HG03103 (cell line): ENCODE measurements at regions not wholly inside any gene's neighbourhood (a gene's known extent, or its start where the extent isn't known, plus 50 kb on each side); places are given as distances from the start of the nearest gene placed in this dataset.

Experiments
- ATAC-seq: cut with Tn5 transposase; IDR thresholded peaks from one replicate; pipeline ENCODE4 v1.9.1; 2021; ENCODE audit warnings: low read depth; ENCODE audit not compliant: unreplicated experiment

DNA sequence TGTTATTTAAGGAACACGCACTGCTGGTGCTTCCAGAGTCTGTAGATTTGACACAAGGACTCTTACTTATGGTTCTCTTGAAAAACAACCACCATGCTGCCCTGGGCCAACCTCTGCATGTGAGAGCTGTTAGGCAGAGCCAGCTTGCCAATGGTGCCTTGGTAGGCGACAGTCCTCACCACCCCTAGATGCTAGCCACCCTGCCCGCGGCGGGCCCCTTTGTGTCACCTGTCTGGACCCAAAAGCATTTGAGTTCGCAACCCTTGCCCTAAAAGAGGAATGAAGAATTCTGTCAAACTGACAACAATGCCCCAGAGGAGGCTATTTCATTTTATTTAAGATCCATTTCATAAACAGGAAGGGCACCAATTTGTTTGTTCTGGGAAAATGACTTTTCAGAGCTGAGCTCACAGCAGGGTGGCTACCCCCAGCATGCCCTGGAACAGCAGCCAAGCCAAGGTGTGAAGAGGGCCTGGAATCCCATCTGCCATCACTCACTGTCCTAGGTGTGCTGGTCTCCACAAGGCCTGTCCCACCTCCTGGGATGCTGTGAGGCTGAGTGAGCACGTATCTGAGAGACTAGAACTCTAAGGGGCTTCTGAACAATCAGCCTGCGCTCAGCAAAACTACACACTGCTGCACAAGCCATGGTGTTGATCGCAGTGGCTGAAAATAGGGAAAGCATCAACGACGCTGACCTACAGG, 63.8 kb upstream of the FZD10 start:
- no peak for ATAC-seq

DNA sequence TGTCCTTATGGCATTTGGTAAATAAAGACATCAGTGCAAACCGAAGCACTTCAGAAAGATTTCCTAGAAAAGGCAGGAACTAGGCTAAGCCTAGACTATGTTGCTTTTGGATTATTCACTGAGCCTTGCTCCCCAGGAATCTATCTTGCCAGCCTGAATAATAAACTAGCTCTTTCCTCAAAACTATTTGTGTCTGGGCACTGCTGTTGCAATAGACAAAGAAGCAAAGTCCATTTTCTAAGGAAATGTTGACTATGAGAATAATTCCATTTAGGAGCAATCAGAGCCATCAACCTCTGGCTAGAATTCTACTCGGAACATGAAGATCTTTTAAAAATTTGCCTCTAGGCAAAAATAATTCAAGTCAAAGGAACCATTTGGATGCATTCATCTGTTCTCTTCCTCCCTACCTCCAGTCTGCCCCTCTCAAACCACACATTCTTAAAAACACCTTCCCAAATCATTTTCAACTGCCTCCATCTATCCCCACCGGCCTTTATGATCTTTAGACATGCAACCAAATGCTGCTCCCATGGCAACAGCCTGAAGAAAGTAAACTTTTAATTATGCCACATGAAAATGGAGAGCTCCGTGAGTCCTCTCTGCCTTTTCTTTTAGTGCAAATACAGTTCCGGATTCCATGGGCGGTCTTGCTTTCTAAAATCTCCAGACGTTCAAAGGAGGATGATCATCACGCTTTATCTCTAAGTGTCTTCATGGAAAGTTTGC, 61.5 kb upstream of the FZD10 start:
- no peak for ATAC-seq

DNA sequence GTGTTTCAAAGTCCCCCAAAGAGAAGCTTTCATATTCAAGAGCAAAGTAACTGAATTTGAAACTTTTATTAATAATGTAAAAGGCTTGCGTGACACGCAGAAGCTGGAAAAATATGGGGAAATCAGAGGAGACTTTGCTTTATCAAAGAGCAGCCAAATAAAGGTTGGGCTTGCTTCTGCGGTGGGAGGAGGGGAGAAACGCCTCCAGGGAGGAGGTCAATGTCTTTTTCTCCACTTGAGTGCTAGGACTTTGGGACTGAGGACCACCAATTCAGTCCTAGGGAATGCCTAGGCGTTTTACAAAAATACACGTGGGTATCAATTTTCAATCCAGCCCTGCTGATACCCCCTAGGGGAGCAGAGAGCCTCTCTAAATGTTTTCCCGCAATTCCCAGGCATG, 60.9 kb upstream of the FZD10 start:
- ATAC-seq = no peak

DNA sequence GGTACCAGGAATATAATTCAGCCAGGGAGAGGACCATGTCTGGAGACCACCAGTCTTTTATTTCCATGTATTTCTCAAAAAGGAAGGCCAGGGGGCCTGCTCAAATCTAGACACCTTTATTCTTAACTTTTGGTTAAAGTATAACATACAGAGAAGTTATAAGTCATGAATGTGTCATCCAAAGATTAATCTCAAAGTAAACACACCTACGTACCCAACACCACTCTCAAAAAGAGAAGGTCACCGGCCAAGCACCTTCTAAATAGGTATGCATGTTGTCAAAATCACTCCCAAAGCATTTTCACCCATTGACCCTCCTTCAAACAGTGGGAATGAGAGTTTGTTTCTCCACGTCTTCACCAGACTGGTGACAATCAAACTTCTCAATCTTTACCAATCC, 60.0 kb upstream of the FZD10 start:
- no peak for ATAC-seq

DNA sequence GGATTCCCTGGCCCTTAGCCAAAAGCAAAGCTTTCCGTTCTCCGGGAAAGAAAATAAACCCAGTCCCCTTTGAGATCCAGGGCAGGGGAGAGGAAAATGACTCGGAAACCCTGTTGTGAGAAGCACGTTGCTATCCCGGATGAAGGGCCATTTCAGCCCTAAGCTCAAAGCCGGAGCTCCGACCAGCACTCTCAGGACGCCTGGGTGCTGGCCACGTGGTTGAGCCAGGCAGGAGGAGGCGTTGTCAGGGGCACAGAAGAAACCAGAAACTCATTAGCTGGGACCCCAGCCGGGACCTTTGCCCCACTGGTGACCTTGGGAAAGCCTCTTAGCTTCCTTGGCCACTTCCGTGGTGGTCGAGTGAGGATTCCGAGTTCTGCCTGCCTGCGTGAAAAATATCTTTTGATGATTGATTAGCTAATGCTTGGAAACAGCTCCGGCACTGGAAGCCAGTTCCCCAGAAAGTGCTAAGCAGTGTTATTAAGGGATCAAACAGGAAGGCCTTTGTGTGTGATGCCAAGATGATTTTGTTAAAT, 57.6 kb upstream of the FZD10 start:
- no peak for ATAC-seq

DNA sequence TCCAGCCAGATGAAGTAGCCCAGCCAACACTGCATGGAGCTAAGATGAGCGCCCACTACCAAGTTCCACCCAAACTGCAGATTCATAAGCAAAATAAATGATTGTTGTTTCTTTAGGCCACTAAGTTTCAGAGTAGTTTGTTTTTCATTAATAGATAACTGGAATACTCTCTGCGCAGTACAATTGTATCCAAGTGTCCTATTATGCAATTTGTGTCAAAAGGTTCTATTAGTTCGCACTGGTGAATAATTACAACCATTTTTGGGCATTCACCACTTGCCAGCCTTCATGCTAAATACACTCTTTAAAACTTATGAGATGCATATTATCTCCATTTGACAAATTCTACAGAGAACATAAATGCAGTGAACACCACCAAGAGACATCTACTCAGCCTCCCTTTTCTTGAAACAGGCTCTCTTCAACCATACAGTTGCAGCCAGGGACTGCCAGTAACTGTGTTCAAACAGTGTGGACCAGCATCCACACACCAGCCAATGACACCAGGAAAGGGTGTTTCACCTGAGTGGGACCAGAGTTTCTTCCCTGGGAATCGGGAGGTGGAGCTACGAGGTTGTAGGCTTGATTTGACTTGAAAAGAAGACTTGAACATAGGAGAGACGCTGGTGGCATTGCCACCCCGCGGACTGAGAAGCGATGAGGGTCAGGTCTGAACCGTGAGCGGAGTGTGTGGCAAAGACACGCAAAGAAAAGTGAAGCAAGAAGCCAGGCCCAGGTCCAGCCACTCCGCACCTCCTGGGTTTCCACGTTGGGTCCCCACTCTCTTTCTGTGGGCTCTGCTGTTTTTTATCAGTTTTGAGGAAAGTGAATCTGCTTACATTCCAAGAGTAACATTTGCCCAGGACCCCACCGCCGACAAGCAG, 53.0 kb upstream of the FZD10 start:
- no peak for ATAC-seq

DNA sequence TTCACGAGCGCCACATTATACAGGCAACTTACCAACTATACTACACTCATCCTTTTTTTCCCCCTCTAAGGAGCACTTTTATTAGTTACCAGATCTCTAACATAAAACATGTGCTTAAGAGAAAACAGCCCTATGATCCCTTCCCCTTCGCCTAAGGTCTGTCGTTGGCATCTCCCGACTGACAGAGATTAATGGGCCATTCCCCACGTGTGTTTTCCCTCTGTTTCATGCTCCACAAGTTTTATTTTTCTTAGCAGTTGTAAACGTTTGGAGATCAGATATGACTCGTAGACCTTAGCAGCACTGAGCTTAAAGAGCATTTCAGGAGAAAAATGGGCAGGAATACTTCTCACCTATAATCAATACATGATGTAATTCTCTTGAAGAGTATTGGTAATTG, 51.4 kb upstream of the FZD10 start:
- no peak for ATAC-seq

DNA sequence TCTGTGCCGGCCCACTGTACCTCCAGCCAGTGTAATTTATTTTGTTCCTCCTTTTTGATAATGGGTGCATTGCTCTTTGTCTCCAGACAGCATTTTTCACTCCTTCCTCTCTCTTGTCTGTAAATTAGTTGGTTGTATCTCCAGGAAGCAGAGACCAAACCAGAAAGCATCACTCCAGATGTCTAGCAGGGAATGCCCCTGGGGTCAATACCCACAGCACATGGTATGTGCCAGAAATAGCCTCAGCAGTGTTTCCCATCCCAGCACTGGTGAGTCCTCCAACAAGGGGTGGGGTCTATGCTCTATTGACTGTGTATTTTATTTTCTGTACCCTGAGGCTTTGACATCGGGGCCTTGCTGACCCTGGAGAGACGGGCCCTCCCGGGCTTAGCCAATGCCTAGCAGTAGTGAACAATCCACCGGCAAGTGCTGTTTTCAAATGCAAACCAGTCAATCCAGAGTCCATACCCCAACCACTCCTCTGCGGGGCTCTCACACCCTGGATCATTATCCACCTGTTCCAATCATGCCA, 50.2 kb upstream of the FZD10 start:
- no peak for ATAC-seq
